HepG2 (cell line): ENCODE measurements at regions not wholly inside any gene's neighbourhood (a gene's known extent, or its start where the extent isn't known, plus 50 kb on each side); places are given as distances from the start of the nearest gene placed in this dataset.

ENCODE experiments used
- ATAC-seq: fragments of 200-7000 bp; cut with Tn5 transposase; 3 replicates; pipeline ENCODE4 v1.9.1; 2020; ENCODE audit warnings: mild to moderate bottlenecking, moderate library complexity
- BruUV-seq: library from RNA; stranded (reverse); fragments of 400-500 nt; replicated peaks from 2 replicates; lab custom pipeline; 2021; lab: Mats Ljungman, UMichigan
- CTCF ChIA-PET: fragments of 300-600 bp; formaldehyde crosslinking; extraction: SDS; loops from one replicate; lab custom pipeline; 2021; ENCODE audit warnings: low total read pairs, inconsistent platforms, low intra/inter-chr PET ratio; lab: Yijun Ruan, JAX
- POLR2A ChIA-PET: fragments of 350-600 bp; sonication (Branson Sonifier 250); formaldehyde crosslinking; loops from one replicate; lab custom pipeline; 2020; ENCODE audit warnings: antibody characterized with exemption, inconsistent platforms; lab: Yijun Ruan, JAX
- DNase-seq: peaks from one replicate; pipeline ENCODE4 v3.0.0-alpha.2; 2015; ENCODE audit warnings: low spot score
- FAIRE-seq: peaks from 3 replicates; lab custom pipeline; 2011; peaks lifted over from hg19 to GRCh38; lab: Jason Lieb, UNC
- H2AFZ ChIP-seq: one replicate; pipeline ENCODE4 v1.6.1; 2011; ENCODE audit warnings: low read length, inconsistent platforms
- H3K27ac ChIP-seq: fragments of 300-600 bp; 3 replicates; pipeline ENCODE4 v1.8.0; 2011; ENCODE audit warnings: mixed run types, mild to moderate bottlenecking, mixed read lengths, low read length, inconsistent platforms; ENCODE audit not compliant: insufficient read depth; ENCODE audit errors: extremely low read length
- H3K27me3 ChIP-seq, 2 experiments: fragments of 200-600 bp in 1 of 2; 2 replicates in 1 of 2; 3 replicates in 1 of 2; pipeline versions ENCODE4 v1.6.0 to v1.8.0; 2011; ENCODE audit warnings: low read length in 2 of 2, mild to moderate bottlenecking in 2 of 2, moderate library complexity in 2 of 2, inconsistent platforms in 1 of 2; ENCODE audit not compliant: insufficient read depth in 2 of 2, control insufficient read depth in 1 of 2
- H3K36me3 ChIP-seq, 2 experiments: fragments of 200-600 bp in 1 of 2; replicated peaks in 1 of 2; 2 replicates in 1 of 2; 3 replicates in 1 of 2; pipeline versions ENCODE4 v1.5.1 to v1.8.0; 2011; ENCODE audit warnings: low read length in 2 of 2, inconsistent platforms in 1 of 2; ENCODE audit not compliant: insufficient read depth in 2 of 2, control insufficient read depth in 1 of 2
- H3K4me1 ChIP-seq: 2 replicates; pipeline ENCODE4 v1.5.1; 2012; ENCODE audit warnings: low read length, inconsistent platforms; ENCODE audit not compliant: insufficient read depth
- H3K4me2 ChIP-seq: 2 replicates; pipeline ENCODE4 v1.6.0; 2011; ENCODE audit warnings: low read depth, low read length, inconsistent platforms
- H3K4me3 ChIP-seq, 3 experiments: fragments of 200-600 bp in 1 of 3; sonication (generic), shearing (Covaris generic) in 1 of 3; replicated peaks in 1 of 3; 2 replicates each; pipeline ENCODE4 v1.5.1; 2011 to 2016; ENCODE audit warnings: low read length in 3 of 3, inconsistent platforms in 2 of 3, low read depth in 2 of 3, mild to moderate bottlenecking in 2 of 3, control low read depth in 1 of 3, mixed read lengths in 1 of 3; ENCODE audit not compliant: insufficient read depth in 1 of 3
- H3K79me2 ChIP-seq: one replicate; pipeline ENCODE4 v1.6.1; 2011; ENCODE audit warnings: low read length, inconsistent platforms; ENCODE audit not compliant: insufficient read depth
- H3K9ac ChIP-seq: 2 replicates; pipeline ENCODE4 v1.6.0; 2011; ENCODE audit warnings: mild to moderate bottlenecking, low read depth, low read length, inconsistent platforms; ENCODE audit not compliant: insufficient read depth
- H3K9me3 ChIP-seq: 2 replicates; pipeline ENCODE4 v1.5.1; 2012; ENCODE audit warnings: mild to moderate bottlenecking, low read length
- H4K20me1 ChIP-seq: 2 replicates; pipeline ENCODE4 v1.6.0; 2011; ENCODE audit warnings: inconsistent platforms, mild to moderate bottlenecking, low read length, moderate library complexity; ENCODE audit not compliant: insufficient read depth
- ATF4 ChIP-seq, 2 experiments: fragments of 450-650 bp in 1 of 2; sonication (generic) in 1 of 2; formaldehyde crosslinking; IDR thresholded peaks; 2 replicates each; pipeline versions ENCODE4 v1.5.0 to v1.8.0; 2020 to 2022; ENCODE audit warnings: mild to moderate bottlenecking in 1 of 2, missing genetic modification reagents in 1 of 2
- GTF3A ChIP-seq: sonication (generic); formaldehyde crosslinking; conservative IDR thresholded peaks from 2 replicates; pipeline ENCODE4 v1.4.0; 2020; ENCODE audit warnings: mild to moderate bottlenecking, missing genetic modification reagents
- IRX3 ChIP-seq: sonication (generic); formaldehyde crosslinking; IDR thresholded peaks from 2 replicates; pipeline ENCODE4 v1.8.1; 2023; ENCODE audit warnings: mild to moderate bottlenecking, low read depth, missing genetic modification reagents, borderline replicate concordance
- NFYB ChIP-seq: sonication (generic); formaldehyde crosslinking; IDR thresholded peaks from 2 replicates; pipeline ENCODE4 v1.4.0; 2020; ENCODE audit warnings: missing genetic modification reagents
- TEAD3 ChIP-seq: optimal IDR thresholded peaks from 2 replicates; pipeline ENCODE3; 2016; ENCODE audit warnings: borderline replicate concordance
- ZMYM4 ChIP-seq: sonication (generic); formaldehyde crosslinking; IDR thresholded peaks from 2 replicates; pipeline ENCODE4 v1.8.1; 2023; ENCODE audit warnings: mild to moderate bottlenecking, missing genetic modification reagents
- ZNF441 ChIP-seq: sonication (generic); formaldehyde crosslinking; IDR thresholded peaks from 2 replicates; pipeline ENCODE4 v1.7.0; 2021; ENCODE audit warnings: missing genetic modification reagents, borderline replicate concordance
- ZNF550 ChIP-seq: sonication (generic); formaldehyde crosslinking; IDR thresholded peaks from 2 replicates; pipeline ENCODE4 v1.4.0; 2020; ENCODE audit warnings: mild to moderate bottlenecking, missing genetic modification reagents, borderline replicate concordance
- ZNF704 ChIP-seq: sonication (generic); formaldehyde crosslinking; IDR thresholded peaks from 2 replicates; pipeline ENCODE4 v1.8.1; 2023; ENCODE audit warnings: mild to moderate bottlenecking, inconsistent platforms, moderate library complexity, missing genetic modification reagents, borderline replicate concordance
- WGBS: methylation state at CpG from one replicate; pipeline ENCODE4 v1.1.6; 2017; ENCODE audit warnings: low lambda C conversion rate; 5-methylcytosine and 5-hydroxymethylcytosine counted together
- in situ Hi-C: cut with HindIII; loops from 2 replicates; pipeline ENCODE4 v1.10.0; 2017; ENCODE audit warnings: low pct_unique_long_range_greater_than_20kb; ENCODE audit not compliant: extremely low pct_ligation_motif_present
- intact Hi-C: fragments of 100-400 bp; cut with micrococcal nuclease; formaldehyde crosslinking; loops from one replicate; pipeline ENCODE4 v1.10.0; 2022; ENCODE audit not compliant: unreplicated experiment
- TF ChIP-seq, protein P1 (sequence below): sonication (generic); formaldehyde crosslinking; IDR thresholded peaks from 2 replicates; pipeline ENCODE4 v1.4.0; 2020; ENCODE audit warnings: missing genetic modification reagents

DNA sequence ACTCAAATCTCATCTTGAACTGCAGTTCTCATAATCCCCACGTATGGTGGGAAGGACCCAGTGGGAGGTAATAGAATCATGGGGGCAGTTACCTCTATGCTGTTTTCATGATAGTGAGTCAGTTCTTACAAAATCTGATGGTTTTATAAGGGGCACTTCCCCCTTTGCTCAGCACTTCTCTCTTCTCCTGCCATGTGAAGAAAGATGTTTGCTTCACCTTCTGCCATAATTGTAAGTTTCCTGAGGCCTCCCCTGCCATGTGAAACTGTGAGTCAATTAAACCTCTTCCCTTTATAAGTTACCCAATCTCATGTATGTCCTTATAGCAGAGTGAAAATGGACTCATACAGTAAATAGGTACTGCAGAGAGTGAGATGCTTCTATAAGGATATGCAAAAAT, 1050.6 kb upstream of the GRIA3 start:
- Histone ChIP-seq H3K27ac (no peak overlapping the region), H3K4me3 (no peak overlapping the region), H3K4me1 (no peaks in the 10 kb centered on the region), H3K36me3 (no peaks in the 10 kb centered on the region), H3K27me3 (no peaks in the 10 kb centered on the region), H4K20me1 (no peaks in the 10 kb centered on the region), H3K9me3 (no peaks in the 10 kb centered on the region), H3K4me2 (no peak overlapping the region), H2AFZ (no peak overlapping the region), H3K9ac (no peak overlapping the region), H3K79me2 (no peaks in the 10 kb centered on the region)
- no peak for TF ChIP-seq IRX3 (CRISPR knock-in tag)
- TF ChIP-seq, protein P1, sequence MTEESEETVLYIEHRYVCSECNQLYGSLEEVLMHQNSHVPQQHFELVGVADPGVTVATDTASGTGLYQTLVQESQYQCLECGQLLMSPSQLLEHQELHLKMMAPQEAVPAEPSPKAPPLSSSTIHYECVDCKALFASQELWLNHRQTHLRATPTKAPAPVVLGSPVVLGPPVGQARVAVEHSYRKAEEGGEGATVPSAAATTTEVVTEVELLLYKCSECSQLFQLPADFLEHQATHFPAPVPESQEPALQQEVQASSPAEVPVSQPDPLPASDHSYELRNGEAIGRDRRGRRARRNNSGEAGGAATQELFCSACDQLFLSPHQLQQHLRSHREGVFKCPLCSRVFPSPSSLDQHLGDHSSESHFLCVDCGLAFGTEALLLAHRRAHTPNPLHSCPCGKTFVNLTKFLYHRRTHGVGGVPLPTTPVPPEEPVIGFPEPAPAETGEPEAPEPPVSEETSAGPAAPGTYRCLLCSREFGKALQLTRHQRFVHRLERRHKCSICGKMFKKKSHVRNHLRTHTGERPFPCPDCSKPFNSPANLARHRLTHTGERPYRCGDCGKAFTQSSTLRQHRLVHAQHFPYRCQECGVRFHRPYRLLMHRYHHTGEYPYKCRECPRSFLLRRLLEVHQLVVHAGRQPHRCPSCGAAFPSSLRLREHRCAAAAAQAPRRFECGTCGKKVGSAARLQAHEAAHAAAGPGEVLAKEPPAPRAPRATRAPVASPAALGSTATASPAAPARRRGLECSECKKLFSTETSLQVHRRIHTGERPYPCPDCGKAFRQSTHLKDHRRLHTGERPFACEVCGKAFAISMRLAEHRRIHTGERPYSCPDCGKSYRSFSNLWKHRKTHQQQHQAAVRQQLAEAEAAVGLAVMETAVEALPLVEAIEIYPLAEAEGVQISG (CRISPR knock-in tag), result no peak
- no peak for TF ChIP-seq TEAD3 (CRISPR knock-in tag)
- TF ChIP-seq ZNF704 (CRISPR knock-in tag), result no peak
- TF ChIP-seq GTF3A (CRISPR knock-in tag), result no peak
- no peak for TF ChIP-seq NFYB
- no peak for TF ChIP-seq ZMYM4
- no peak for TF ChIP-seq ZNF441 (CRISPR knock-in tag)
- no peak for TF ChIP-seq ZNF550 (CRISPR knock-in tag)
- TF ChIP-seq ATF4 (CRISPR knock-in tag; IDR thresholded peaks at IDR 0.05), result no peak
- CTCF ChIA-PET, result no interaction called here
- intact Hi-C loops (no loop called here), in situ Hi-C loops (no loop called here)
- BruUV-seq, result no TSS peak
- FAIRE-seq (no peak), ATAC-seq (no peak), DNase-seq (no peak)
- WGBS, result 7% methylated on average over 1 of the region's 1 CpG
- POLR2A ChIA-PET, result no interaction called here
